Liver (tissue), 8 donors: ENCODE measurements at regions not wholly inside any gene's neighbourhood (a gene's known extent, or its start where the extent isn't known, plus 50 kb on each side); places are given as distances from the start of the nearest gene placed in this dataset.

Experiments
- DNase-seq: peaks from one replicate; pipeline ENCODE4 v3.0.0-alpha.2; 2017; ENCODE audit warnings: low spot score
- H3K27ac ChIP-seq, 2 donors: one replicate each; pipeline ENCODE4 v1.7.0; 2013; ENCODE audit warnings: inconsistent platforms in 2 of 2, low read length in 2 of 2, control low read depth in 1 of 2, low read depth in 1 of 2, mild to moderate bottlenecking in 1 of 2
- H3K27me3 ChIP-seq, 4 donors: one replicate each; pipeline versions ENCODE4 v1.6.1 to v1.7.0; 2013; ENCODE audit warnings: low read length in 3 of 4, inconsistent platforms in 1 of 4, mild to moderate bottlenecking in 1 of 4, moderate library complexity in 1 of 4; ENCODE audit not compliant: control insufficient read depth in 4 of 4, insufficient read depth in 4 of 4
- H3K36me3 ChIP-seq, 4 donors: one replicate each; pipeline versions ENCODE4 v1.6.1 to v1.7.0; 2013; ENCODE audit warnings: low read length in 3 of 4, mild to moderate bottlenecking in 3 of 4, low read depth in 1 of 4, moderate library complexity in 1 of 4; ENCODE audit not compliant: control insufficient read depth in 4 of 4, insufficient read depth in 3 of 4
- H3K4me1 ChIP-seq, 4 donors: one replicate each; pipeline versions ENCODE4 v1.6.1 to v1.7.0; 2013; ENCODE audit warnings: low read length in 3 of 4, mild to moderate bottlenecking in 3 of 4, moderate library complexity in 1 of 4; ENCODE audit not compliant: control insufficient read depth in 4 of 4, insufficient read depth in 4 of 4
- H3K4me3 ChIP-seq, 3 donors: one replicate each; pipeline versions ENCODE4 v1.6.1 to v1.7.0; 2013; ENCODE audit warnings: low read length in 3 of 3, control low read depth in 1 of 3, low read depth in 1 of 3, mild to moderate bottlenecking in 1 of 3
- H3K9ac ChIP-seq, 2 donors: one replicate each; pipeline ENCODE4 v1.7.0; 2013; ENCODE audit warnings: low read length in 2 of 2, mild to moderate bottlenecking in 2 of 2, moderate library complexity in 2 of 2, control low read depth in 1 of 2, low read depth in 1 of 2
- H3K9me3 ChIP-seq, 4 donors: one replicate each; pipeline versions ENCODE4 v1.6.1 to v1.7.0; 2013; ENCODE audit warnings: low read length in 3 of 4; ENCODE audit not compliant: control insufficient read depth in 4 of 4
- EGR1 ChIP-seq, 2 donors: IDR thresholded peaks; 2 replicates each; pipeline ENCODE4 v1.6.1; 2016 to 2018; ENCODE audit warnings: antibody characterized with exemption in 2 of 2, low read depth in 2 of 2
- FOXA1 ChIP-seq: IDR thresholded peaks from 2 replicates; pipeline ENCODE4 v1.6.1; 2016; ENCODE audit warnings: antibody characterized with exemption
- FOXA2 ChIP-seq: IDR thresholded peaks from 2 replicates; pipeline ENCODE4 v1.6.1; 2016; ENCODE audit warnings: antibody characterized with exemption
- GABPA ChIP-seq, 2 donors: IDR thresholded peaks in 1 of 2; conservative IDR thresholded peaks in 1 of 2; 2 replicates each; pipeline ENCODE4 v1.6.1; 2016; ENCODE audit warnings: antibody characterized with exemption in 2 of 2, mild to moderate bottlenecking in 1 of 2, moderate library complexity in 1 of 2
- HNF4G ChIP-seq: IDR thresholded peaks from 2 replicates; pipeline ENCODE4 v1.6.1; 2016; ENCODE audit warnings: antibody characterized with exemption
- JUND ChIP-seq, 2 donors: IDR thresholded peaks; 2 replicates each; pipeline ENCODE4 v1.6.1; 2016; ENCODE audit warnings: antibody characterized with exemption in 2 of 2
- NR2F2 ChIP-seq: IDR thresholded peaks from 2 replicates; pipeline ENCODE4 v1.6.1; 2016; ENCODE audit warnings: antibody characterized with exemption
- RAD21 ChIP-seq, 2 donors: IDR thresholded peaks; 2 replicates each; pipeline ENCODE4 v1.6.1; 2016; ENCODE audit warnings: antibody characterized with exemption in 2 of 2, mild to moderate bottlenecking in 2 of 2
- RXRA ChIP-seq, 2 donors: IDR thresholded peaks; 2 replicates each; pipeline ENCODE4 v1.6.1; 2017 to 2018; ENCODE audit warnings: antibody characterized with exemption in 2 of 2, mild to moderate bottlenecking in 1 of 2
- SP1 ChIP-seq: IDR thresholded peaks from 2 replicates; pipeline ENCODE4 v1.6.1; 2018; ENCODE audit warnings: antibody characterized with exemption, mild to moderate bottlenecking
- TAF1 ChIP-seq: conservative IDR thresholded peaks from 2 replicates; pipeline ENCODE4 v1.6.1; 2016; ENCODE audit warnings: antibody characterized with exemption, mild to moderate bottlenecking
- YY1 ChIP-seq: IDR thresholded peaks from 2 replicates; pipeline ENCODE4 v1.6.1; 2016; ENCODE audit warnings: antibody characterized with exemption, mild to moderate bottlenecking
- WGBS: extraction: QIAGEN DNeasy Blood & Tissue Kit; methylation state at CpG from one replicate; pipeline ENCODE4 v1.1.7; 2013; 5-methylcytosine and 5-hydroxymethylcytosine counted together
- TF ChIP-seq, protein P1 (sequence below): IDR thresholded peaks from 2 replicates; pipeline ENCODE4 v1.6.1; 2016; ENCODE audit warnings: antibody characterized with exemption
- TF ChIP-seq, protein P2 (sequence below): IDR thresholded peaks from 2 replicates; pipeline ENCODE4 v1.6.1; 2016; ENCODE audit warnings: antibody characterized with exemption, mild to moderate bottlenecking
- TF ChIP-seq, protein P3 (sequence below): fragments of 150-350 bp; IDR thresholded peaks from 2 replicates; pipeline ENCODE4 v1.5.1; 2017; ENCODE audit warnings: improper control_type of control experiment, low read depth, low read length; ENCODE audit not compliant: missing input control
- TF ChIP-seq, protein P4 (sequence below): IDR thresholded peaks from 2 replicates; pipeline ENCODE4 v1.6.1; 2016; ENCODE audit warnings: antibody characterized with exemption
- TF ChIP-seq, protein P5 (sequence below): IDR thresholded peaks from 2 replicates; pipeline ENCODE4 v1.6.1; 2016; ENCODE audit warnings: antibody characterized with exemption
- donor health status: healthy.
- donor health status: healthy.
- donor health status: healthy.
- donor health status: healthy.
- donor health status: healthy.

DNA sequence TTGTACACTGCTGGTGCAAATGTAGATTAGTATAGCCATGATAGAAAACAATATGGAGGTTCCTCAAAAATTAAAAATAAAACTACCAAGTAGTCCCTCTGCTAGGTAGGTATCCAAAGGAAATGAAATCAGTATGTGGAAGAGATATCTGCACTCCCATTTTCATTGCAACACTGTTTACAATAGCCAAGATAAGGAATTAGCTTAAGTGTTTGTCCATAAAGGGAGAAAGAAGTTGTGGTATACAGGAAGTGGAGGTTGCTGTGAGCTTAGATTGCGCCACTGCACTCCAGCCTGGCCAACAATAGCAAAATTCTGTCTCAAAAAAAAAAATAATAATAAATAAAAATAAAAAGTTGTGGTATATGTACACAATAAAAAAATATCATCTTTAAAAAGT lies 325.0 kb upstream of the EMCN start:
- H3K36me3 ChIP-seq, result no peaks in the 10 kb centered on the region
- WGBS, result 92% methylated on average over 1 of the region's 1 CpG
- H3K9me3 ChIP-seq, result no peaks in the 10 kb centered on the region
- H3K27ac ChIP-seq, result no peak overlapping the region
- TF ChIP-seq GABPA (IDR thresholded peaks at IDR 0.05 in 1 of 2, conservative IDR thresholded peaks at IDR 0.05 in 1 of 2), result no peak
- TF ChIP-seq, protein P1, sequence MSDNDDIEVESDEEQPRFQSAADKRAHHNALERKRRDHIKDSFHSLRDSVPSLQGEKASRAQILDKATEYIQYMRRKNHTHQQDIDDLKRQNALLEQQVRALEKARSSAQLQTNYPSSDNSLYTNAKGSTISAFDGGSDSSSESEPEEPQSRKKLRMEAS, result no peak
- no peak for TF ChIP-seq JUND (IDR thresholded peaks at IDR 0.05)
- TF ChIP-seq, protein P2, sequence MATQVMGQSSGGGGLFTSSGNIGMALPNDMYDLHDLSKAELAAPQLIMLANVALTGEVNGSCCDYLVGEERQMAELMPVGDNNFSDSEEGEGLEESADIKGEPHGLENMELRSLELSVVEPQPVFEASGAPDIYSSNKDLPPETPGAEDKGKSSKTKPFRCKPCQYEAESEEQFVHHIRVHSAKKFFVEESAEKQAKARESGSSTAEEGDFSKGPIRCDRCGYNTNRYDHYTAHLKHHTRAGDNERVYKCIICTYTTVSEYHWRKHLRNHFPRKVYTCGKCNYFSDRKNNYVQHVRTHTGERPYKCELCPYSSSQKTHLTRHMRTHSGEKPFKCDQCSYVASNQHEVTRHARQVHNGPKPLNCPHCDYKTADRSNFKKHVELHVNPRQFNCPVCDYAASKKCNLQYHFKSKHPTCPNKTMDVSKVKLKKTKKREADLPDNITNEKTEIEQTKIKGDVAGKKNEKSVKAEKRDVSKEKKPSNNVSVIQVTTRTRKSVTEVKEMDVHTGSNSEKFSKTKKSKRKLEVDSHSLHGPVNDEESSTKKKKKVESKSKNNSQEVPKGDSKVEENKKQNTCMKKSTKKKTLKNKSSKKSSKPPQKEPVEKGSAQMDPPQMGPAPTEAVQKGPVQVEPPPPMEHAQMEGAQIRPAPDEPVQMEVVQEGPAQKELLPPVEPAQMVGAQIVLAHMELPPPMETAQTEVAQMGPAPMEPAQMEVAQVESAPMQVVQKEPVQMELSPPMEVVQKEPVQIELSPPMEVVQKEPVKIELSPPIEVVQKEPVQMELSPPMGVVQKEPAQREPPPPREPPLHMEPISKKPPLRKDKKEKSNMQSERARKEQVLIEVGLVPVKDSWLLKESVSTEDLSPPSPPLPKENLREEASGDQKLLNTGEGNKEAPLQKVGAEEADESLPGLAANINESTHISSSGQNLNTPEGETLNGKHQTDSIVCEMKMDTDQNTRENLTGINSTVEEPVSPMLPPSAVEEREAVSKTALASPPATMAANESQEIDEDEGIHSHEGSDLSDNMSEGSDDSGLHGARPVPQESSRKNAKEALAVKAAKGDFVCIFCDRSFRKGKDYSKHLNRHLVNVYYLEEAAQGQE, result no peak
- no peak for TF ChIP-seq FOXA2
- no peak for TF ChIP-seq RAD21 (IDR thresholded peaks at IDR 0.05)
- TF ChIP-seq SP1, result no peak
- TF ChIP-seq, protein P3, sequence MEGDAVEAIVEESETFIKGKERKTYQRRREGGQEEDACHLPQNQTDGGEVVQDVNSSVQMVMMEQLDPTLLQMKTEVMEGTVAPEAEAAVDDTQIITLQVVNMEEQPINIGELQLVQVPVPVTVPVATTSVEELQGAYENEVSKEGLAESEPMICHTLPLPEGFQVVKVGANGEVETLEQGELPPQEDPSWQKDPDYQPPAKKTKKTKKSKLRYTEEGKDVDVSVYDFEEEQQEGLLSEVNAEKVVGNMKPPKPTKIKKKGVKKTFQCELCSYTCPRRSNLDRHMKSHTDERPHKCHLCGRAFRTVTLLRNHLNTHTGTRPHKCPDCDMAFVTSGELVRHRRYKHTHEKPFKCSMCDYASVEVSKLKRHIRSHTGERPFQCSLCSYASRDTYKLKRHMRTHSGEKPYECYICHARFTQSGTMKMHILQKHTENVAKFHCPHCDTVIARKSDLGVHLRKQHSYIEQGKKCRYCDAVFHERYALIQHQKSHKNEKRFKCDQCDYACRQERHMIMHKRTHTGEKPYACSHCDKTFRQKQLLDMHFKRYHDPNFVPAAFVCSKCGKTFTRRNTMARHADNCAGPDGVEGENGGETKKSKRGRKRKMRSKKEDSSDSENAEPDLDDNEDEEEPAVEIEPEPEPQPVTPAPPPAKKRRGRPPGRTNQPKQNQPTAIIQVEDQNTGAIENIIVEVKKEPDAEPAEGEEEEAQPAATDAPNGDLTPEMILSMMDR, result no peak
- TF ChIP-seq EGR1 (IDR thresholded peaks at IDR 0.05; ENCODE audit: low read depth in 2 of 2), result no peak
- TF ChIP-seq RXRA (IDR thresholded peaks at IDR 0.05), result no peak
- TF ChIP-seq TAF1, result no peak
- TF ChIP-seq FOXA1, result no peak
- no peak for TF ChIP-seq YY1
- TF ChIP-seq, protein P4, sequence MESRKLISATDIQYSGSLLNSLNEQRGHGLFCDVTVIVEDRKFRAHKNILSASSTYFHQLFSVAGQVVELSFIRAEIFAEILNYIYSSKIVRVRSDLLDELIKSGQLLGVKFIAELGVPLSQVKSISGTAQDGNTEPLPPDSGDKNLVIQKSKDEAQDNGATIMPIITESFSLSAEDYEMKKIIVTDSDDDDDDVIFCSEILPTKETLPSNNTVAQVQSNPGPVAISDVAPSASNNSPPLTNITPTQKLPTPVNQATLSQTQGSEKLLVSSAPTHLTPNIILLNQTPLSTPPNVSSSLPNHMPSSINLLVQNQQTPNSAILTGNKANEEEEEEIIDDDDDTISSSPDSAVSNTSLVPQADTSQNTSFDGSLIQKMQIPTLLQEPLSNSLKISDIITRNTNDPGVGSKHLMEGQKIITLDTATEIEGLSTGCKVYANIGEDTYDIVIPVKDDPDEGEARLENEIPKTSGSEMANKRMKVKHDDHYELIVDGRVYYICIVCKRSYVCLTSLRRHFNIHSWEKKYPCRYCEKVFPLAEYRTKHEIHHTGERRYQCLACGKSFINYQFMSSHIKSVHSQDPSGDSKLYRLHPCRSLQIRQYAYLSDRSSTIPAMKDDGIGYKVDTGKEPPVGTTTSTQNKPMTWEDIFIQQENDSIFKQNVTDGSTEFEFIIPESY, result no peak
- TF ChIP-seq HNF4G, result no peak
- TF ChIP-seq, protein P5, sequence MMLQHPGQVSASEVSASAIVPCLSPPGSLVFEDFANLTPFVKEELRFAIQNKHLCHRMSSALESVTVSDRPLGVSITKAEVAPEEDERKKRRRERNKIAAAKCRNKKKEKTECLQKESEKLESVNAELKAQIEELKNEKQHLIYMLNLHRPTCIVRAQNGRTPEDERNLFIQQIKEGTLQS, result no peak
- no peak for TF ChIP-seq NR2F2
- H3K4me1 ChIP-seq, result peaks cover 0 to 12% (median 0%) of the 10 kb centered on the region in 4 donors
- no peak overlapping the region for H3K9ac ChIP-seq
- no peaks in the 10 kb centered on the region for H3K27me3 ChIP-seq
- H3K4me3 ChIP-seq, result no peak overlapping the region
- no peak for DNase-seq

DNA sequence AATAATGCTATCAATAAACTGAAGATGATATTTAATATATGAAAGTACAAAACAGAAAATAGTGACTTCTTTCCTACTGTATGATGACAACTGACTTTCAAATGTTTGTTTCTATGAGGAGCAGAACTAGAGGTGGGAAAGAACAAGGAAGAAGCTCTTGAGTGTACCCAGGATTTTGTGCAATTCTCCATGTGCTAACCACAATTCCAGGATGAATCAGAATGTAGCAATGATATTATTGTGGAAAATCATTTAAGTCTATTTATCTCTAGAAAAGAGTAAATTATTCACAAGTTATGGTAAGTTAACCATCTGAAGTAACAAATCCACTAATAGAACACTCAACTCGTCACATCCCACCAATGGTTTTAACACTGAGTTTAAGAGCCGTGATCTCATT lies 324.1 kb upstream of the EMCN start:
- Histone ChIP-seq H3K27ac (no peak overlapping the region), H3K4me1 (peaks cover 0 to 12% (median 0%) of the 10 kb centered on the region in 4 donors), H3K4me3 (no peak overlapping the region), H3K9me3 (no peaks in the 10 kb centered on the region), H3K27me3 (no peaks in the 10 kb centered on the region), H3K36me3 (no peaks in the 10 kb centered on the region), H3K9ac (no peak overlapping the region)
- DNase-seq, result no peak
- TF ChIP-seq, protein P4, result no peak
- no peak for TF ChIP-seq FOXA2
- no peak for TF ChIP-seq GABPA (IDR thresholded peaks at IDR 0.05 in 1 of 2, conservative IDR thresholded peaks at IDR 0.05 in 1 of 2)
- no peak for TF ChIP-seq RXRA (IDR thresholded peaks at IDR 0.05)
- TF ChIP-seq EGR1 (IDR thresholded peaks at IDR 0.05; ENCODE audit: low read depth in 2 of 2), result no peak
- TF ChIP-seq NR2F2, result no peak
- no peak for TF ChIP-seq TAF1
- no peak for TF ChIP-seq JUND (IDR thresholded peaks at IDR 0.05)
- no peak for TF ChIP-seq SP1
- no peak for TF ChIP-seq HNF4G
- 97% methylated on average over 2 of the region's 2 CpGs for WGBS
